ENCODE measurements at regions not wholly inside any gene's neighbourhood (a gene's known extent, or its start where the extent isn't known, plus 50 kb on each side); places are given as distances from the start of the nearest gene placed in this dataset.

DNA sequence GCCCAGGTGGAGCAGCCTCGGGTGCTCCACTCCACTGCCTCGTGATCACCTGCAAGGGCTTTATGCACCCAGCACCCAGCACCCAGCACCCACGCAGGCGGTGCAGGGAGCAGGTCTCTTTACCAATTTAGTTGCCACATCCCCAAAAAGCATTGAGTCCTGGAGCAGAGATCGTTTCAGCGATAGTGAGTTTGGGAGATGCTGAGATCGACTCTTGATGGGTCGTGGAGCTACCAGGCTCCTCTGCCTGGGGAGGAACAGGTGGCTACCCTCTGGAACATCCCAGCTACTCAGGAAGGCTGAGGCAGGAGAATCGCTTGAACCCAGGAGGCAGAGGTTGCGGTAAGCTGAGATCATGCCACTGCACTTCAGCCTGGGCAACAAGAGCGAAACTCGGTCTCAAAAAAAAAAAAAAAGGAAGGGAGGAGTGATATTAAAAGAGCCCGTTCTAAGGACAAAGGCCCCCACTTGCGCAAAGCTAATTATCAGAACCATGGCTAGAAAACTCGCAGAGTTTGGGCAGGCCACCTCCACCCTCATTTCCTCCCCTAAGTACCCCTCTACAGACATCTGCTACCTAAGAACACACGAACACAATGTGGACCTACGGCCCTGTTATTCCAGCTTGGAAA is 106.5 kb upstream of the SLC45A1 start:
- WGBS = 73% methylated on average over 17 of the region's 17 CpGs
- Histone ChIP-seq H3K4me2 (ENCODE audit: low read length, poor library complexity, severe bottlenecking) (peak overlapping the region; percentile 42), H3K9me3 (ENCODE audit: control insufficient read depth, low read length) (no peaks in the 10 kb centered on the region), H2BK5ac (ENCODE audit: low read depth, low read length, poor library complexity, severe bottlenecking) (peak overlapping the region; percentile 47), H3K27ac (ENCODE audit: low read length, poor library complexity, severe bottlenecking) (peak overlapping the region; percentile 91), H3K14ac (ENCODE audit: low read length in 2 of 2) (peak overlapping the region in 1 of 2 experiments; percentile 38), H3K27me3 (ENCODE audit: control insufficient read depth in 1 of 2, insufficient read depth in 1 of 2, low read length in 2 of 2) (no peaks in the 10 kb centered on the region), H2AK5ac (ENCODE audit: low read length, severe bottlenecking) (peak overlapping the region; percentile 23), H3K23ac (ENCODE audit: low read length in 2 of 2) (no peak overlapping the region), H3K4ac (ENCODE audit: low read depth in 1 of 2, low read length in 2 of 2) (peak overlapping the region; percentile 20 to 60), H3K4me1 (ENCODE audit: control insufficient read depth, insufficient read depth, low read depth, low read length) (peaks cover 20% of the 10 kb centered on the region), H2BK12ac (ENCODE audit: low read length in 2 of 2) (peak overlapping the region; percentile 40 to 96), H4K8ac (ENCODE audit: low read length) (peak overlapping the region; percentile 73), H4K91ac (ENCODE audit: low read length) (peak overlapping the region; percentile 83), H3K9ac (ENCODE audit: low read length) (no peak overlapping the region), H3K36me3 (ENCODE audit: control insufficient read depth in 1 of 2, insufficient read depth in 2 of 2, low read depth in 1 of 2, low read length in 2 of 2) (no peaks in the 10 kb centered on the region), H3K4me3 (ENCODE audit: insufficient read depth in 1 of 2, low read depth in 1 of 2, low read length in 2 of 2) (no peak overlapping the region), H3K18ac (ENCODE audit: low read depth in 1 of 2, low read length in 2 of 2) (peak overlapping the region; percentile 84 to 96), H2AFZ (ENCODE audit: low read depth, low read length) (no peak overlapping the region), H3K79me1 (replicated peaks; ENCODE audit: low read length, poor library complexity, severe bottlenecking) (no peaks in the 10 kb centered on the region), H2BK15ac (ENCODE audit: low read depth, poor library complexity, severe bottlenecking) (peak overlapping the region; percentile 55), H2BK120ac (ENCODE audit: low read depth, low read length) (peak overlapping the region; percentile 42)
- DNase-seq = no peak

- Histone ChIP-seq H3K27me3 (ENCODE audit: control insufficient read depth in 1 of 2, insufficient read depth in 1 of 2, low read length in 2 of 2) (no peaks in the 10 kb centered on the region), H2BK5ac (ENCODE audit: low read depth, low read length, poor library complexity, severe bottlenecking) (no peak overlapping the region), H3K23ac (ENCODE audit: low read length in 2 of 2) (no peak overlapping the region), H4K91ac (ENCODE audit: low read length) (no peak overlapping the region), H2AFZ (ENCODE audit: low read depth, low read length) (no peak overlapping the region), H3K27ac (ENCODE audit: low read length, poor library complexity, severe bottlenecking) (no peak overlapping the region), H3K9me3 (ENCODE audit: control insufficient read depth, low read length) (no peaks in the 10 kb centered on the region), H3K18ac (ENCODE audit: low read depth in 1 of 2, low read length in 2 of 2) (peak overlapping the region in 1 of 2 experiments; percentile 18), H3K4ac (ENCODE audit: low read depth in 1 of 2, low read length in 2 of 2) (peak overlapping the region in 1 of 2 experiments; percentile 52), H3K36me3 (ENCODE audit: control insufficient read depth in 1 of 2, insufficient read depth in 2 of 2, low read depth in 1 of 2, low read length in 2 of 2) (no peaks in the 10 kb centered on the region), H3K4me2 (ENCODE audit: low read length, poor library complexity, severe bottlenecking) (no peak overlapping the region), H2BK120ac (ENCODE audit: low read depth, low read length) (no peak overlapping the region), H3K9ac (ENCODE audit: low read length) (no peak overlapping the region), H2AK5ac (ENCODE audit: low read length, severe bottlenecking) (no peak overlapping the region), H3K79me1 (replicated peaks; ENCODE audit: low read length, poor library complexity, severe bottlenecking) (no peaks in the 10 kb centered on the region), H2BK12ac (ENCODE audit: low read length in 2 of 2) (peak overlapping the region; percentile 45 to 57), H3K4me1 (ENCODE audit: control insufficient read depth, insufficient read depth, low read depth, low read length) (peaks cover 15% of the 10 kb centered on the region), H2BK15ac (ENCODE audit: low read depth, poor library complexity, severe bottlenecking) (peak overlapping the region; percentile 9), H4K8ac (ENCODE audit: low read length) (no peak overlapping the region), H3K4me3 (ENCODE audit: insufficient read depth in 1 of 2, low read depth in 1 of 2, low read length in 2 of 2) (no peak overlapping the region), H3K14ac (ENCODE audit: low read length in 2 of 2) (no peak overlapping the region)
- WGBS = 86% methylated on average over 8 of the region's 8 CpGs
- no peak for DNase-seq
These were observed 110.7 kb upstream of the SLC45A1 start for GRCh38 chr1:8207202-8207601.

DNA sequence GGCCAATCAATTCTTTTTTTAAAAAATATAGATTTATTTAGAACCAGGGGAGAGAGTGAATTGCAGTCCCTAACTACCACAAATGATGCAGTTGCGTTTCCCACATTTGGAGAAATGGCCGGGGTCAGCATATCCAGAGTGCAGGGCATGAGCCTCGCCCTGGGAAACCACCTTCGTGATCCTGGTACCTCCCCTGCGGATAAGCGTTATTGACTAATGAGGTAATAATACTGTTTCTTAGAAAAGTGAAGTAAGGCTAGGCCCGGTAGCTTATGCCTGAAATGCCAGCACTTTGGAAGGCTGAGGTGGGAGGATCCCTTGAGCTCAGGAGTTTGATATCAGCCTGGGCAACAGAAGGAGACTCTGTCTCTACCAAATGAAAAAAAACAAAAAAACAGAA is 111.5 kb upstream of the SLC45A1 start:
- H3K9me3 ChIP-seq (ENCODE audit: control insufficient read depth, low read length) = no peaks in the 10 kb centered on the region
- no peak overlapping the region for H3K23ac ChIP-seq (ENCODE audit: low read length in 2 of 2)
- H2AK5ac ChIP-seq (ENCODE audit: low read length, severe bottlenecking) = peak overlapping the region; percentile 45
- no peak overlapping the region for H4K91ac ChIP-seq (ENCODE audit: low read length)
- no peaks in the 10 kb centered on the region for H3K27me3 ChIP-seq (ENCODE audit: control insufficient read depth in 1 of 2, insufficient read depth in 1 of 2, low read length in 2 of 2)
- H2AFZ ChIP-seq (ENCODE audit: low read depth, low read length) = no peak overlapping the region
- H3K4me1 ChIP-seq (ENCODE audit: control insufficient read depth, insufficient read depth, low read depth, low read length) = peaks cover 16% of the 10 kb centered on the region
- WGBS = 98% methylated on average over 7 of the region's 7 CpGs
- no peak overlapping the region for H2BK120ac ChIP-seq (ENCODE audit: low read depth, low read length)
- no peak overlapping the region for H2BK5ac ChIP-seq (ENCODE audit: low read depth, low read length, poor library complexity, severe bottlenecking)
- H3K79me1 ChIP-seq (replicated peaks; ENCODE audit: low read length, poor library complexity, severe bottlenecking) = no peaks in the 10 kb centered on the region
- H3K14ac ChIP-seq (ENCODE audit: low read length in 2 of 2) = no peak overlapping the region
- no peak overlapping the region for H3K27ac ChIP-seq (ENCODE audit: low read length, poor library complexity, severe bottlenecking)
- H2BK12ac ChIP-seq (ENCODE audit: low read length in 2 of 2) = peak overlapping the region; percentile 23 to 35
- H3K4me3 ChIP-seq (ENCODE audit: insufficient read depth in 1 of 2, low read depth in 1 of 2, low read length in 2 of 2) = no peak overlapping the region
- H2BK15ac ChIP-seq (ENCODE audit: low read depth, poor library complexity, severe bottlenecking) = peak overlapping the region; percentile 32
- no peak overlapping the region for H4K8ac ChIP-seq (ENCODE audit: low read length)
- H3K36me3 ChIP-seq (ENCODE audit: control insufficient read depth in 1 of 2, insufficient read depth in 2 of 2, low read depth in 1 of 2, low read length in 2 of 2) = no peaks in the 10 kb centered on the region
- no peak for DNase-seq
- H3K9ac ChIP-seq (ENCODE audit: low read length) = no peak overlapping the region
- no peak overlapping the region for H3K4me2 ChIP-seq (ENCODE audit: low read length, poor library complexity, severe bottlenecking)
- H3K4ac ChIP-seq (ENCODE audit: low read depth in 1 of 2, low read length in 2 of 2) = no peak overlapping the region
- H3K18ac ChIP-seq (ENCODE audit: low read depth in 1 of 2, low read length in 2 of 2) = no peak overlapping the region

DNA sequence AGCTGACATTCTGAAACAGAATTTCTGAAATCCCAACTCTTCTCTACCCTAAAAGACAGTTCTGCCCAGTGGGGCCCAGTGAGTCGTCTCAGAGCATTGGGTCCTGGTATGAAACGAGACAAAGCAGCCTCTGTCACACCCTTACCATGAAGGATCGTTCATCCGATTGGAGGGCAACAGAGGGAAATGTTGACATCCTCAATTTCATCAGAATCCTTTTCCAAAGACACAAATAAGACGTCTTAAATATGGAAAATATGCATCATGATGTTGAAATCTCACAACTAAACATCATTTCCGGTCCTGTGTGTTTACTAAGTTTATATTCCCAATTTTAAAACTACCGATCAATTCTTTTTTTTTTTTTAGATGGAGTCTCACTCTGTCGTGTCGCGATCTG is 112.1 kb upstream of the SLC45A1 start:
- Histone ChIP-seq H4K91ac (ENCODE audit: low read length) (no peak overlapping the region), H3K27ac (ENCODE audit: low read length, poor library complexity, severe bottlenecking) (no peak overlapping the region), H3K4ac (ENCODE audit: low read depth in 1 of 2, low read length in 2 of 2) (no peak overlapping the region), H3K14ac (ENCODE audit: low read length in 2 of 2) (no peak overlapping the region), H3K9me3 (ENCODE audit: control insufficient read depth, low read length) (no peaks in the 10 kb centered on the region), H3K18ac (ENCODE audit: low read depth in 1 of 2, low read length in 2 of 2) (no peak overlapping the region), H2BK15ac (ENCODE audit: low read depth, poor library complexity, severe bottlenecking) (peak overlapping the region; percentile 60), H3K27me3 (ENCODE audit: control insufficient read depth in 1 of 2, insufficient read depth in 1 of 2, low read length in 2 of 2) (no peaks in the 10 kb centered on the region), H3K79me1 (replicated peaks; ENCODE audit: low read length, poor library complexity, severe bottlenecking) (no peaks in the 10 kb centered on the region), H3K4me3 (ENCODE audit: insufficient read depth in 1 of 2, low read depth in 1 of 2, low read length in 2 of 2) (no peak overlapping the region), H2AK5ac (ENCODE audit: low read length, severe bottlenecking) (no peak overlapping the region), H4K8ac (ENCODE audit: low read length) (no peak overlapping the region), H2BK120ac (ENCODE audit: low read depth, low read length) (no peak overlapping the region), H2BK5ac (ENCODE audit: low read depth, low read length, poor library complexity, severe bottlenecking) (no peak overlapping the region), H3K23ac (ENCODE audit: low read length in 2 of 2) (no peak overlapping the region), H3K4me1 (ENCODE audit: control insufficient read depth, insufficient read depth, low read depth, low read length) (peaks cover 11% of the 10 kb centered on the region), H3K36me3 (ENCODE audit: control insufficient read depth in 1 of 2, insufficient read depth in 2 of 2, low read depth in 1 of 2, low read length in 2 of 2) (no peaks in the 10 kb centered on the region), H2BK12ac (ENCODE audit: low read length in 2 of 2) (peak overlapping the region in 1 of 2 experiments; percentile 15), H3K4me2 (ENCODE audit: low read length, poor library complexity, severe bottlenecking) (no peak overlapping the region), H2AFZ (ENCODE audit: low read depth, low read length) (no peak overlapping the region), H3K9ac (ENCODE audit: low read length) (no peak overlapping the region)
- 94% methylated on average over 10 of the region's 10 CpGs for WGBS
- no peak for DNase-seq

Measured in mesenchymal stem cell (in vitro differentiated cells and primary cell).